ENCODE measurements at regions not wholly inside any gene's neighbourhood (a gene's known extent, or its start where the extent isn't known, plus 50 kb on each side); places are given as distances from the start of the nearest gene placed in this dataset.

- TF ChIP-seq GATA2 (IDR thresholded peaks at IDR 0.05; ENCODE audit: low read depth, low read length), result no peak
- no peak for TF ChIP-seq GATA3 (IDR thresholded peaks at IDR 0.05; ENCODE audit: low read depth, low read length)
These were observed 58.0 kb upstream of the SLC25A26 start for GRCh38 chr3:66162766-66163165.
